Gastroesophageal sphincter (tissue), 3 donors: ENCODE measurements at regions not wholly inside any gene's neighbourhood (a gene's known extent, or its start where the extent isn't known, plus 50 kb on each side); places are given as distances from the start of the nearest gene placed in this dataset.

ENCODE experiments used
- CTCF ChIP-seq, 4 experiments: fragments of 200-600 bp in 2 of 4; fragments of 450-650 bp in 2 of 4; sonication (generic) in 1 of 4; IDR thresholded peaks; one replicate each; pipeline ENCODE4 v1.5.1; 2017 to 2019; ENCODE audit warnings: antibody characterized with exemption in 4 of 4, mild to moderate bottlenecking in 2 of 4, moderate library complexity in 2 of 4
- POLR2A ChIP-seq, 2 donors: fragments of 450-650 bp; IDR thresholded peaks; one replicate each; pipeline ENCODE4 v1.6.1; 2017; ENCODE audit warnings: antibody characterized with exemption in 2 of 2, mild to moderate bottlenecking in 2 of 2, moderate library complexity in 1 of 2

- TF ChIP-seq CTCF (IDR thresholded peaks at IDR 0.05) (no peak), POLR2A (IDR thresholded peaks at IDR 0.05) (no peak)
Measured at GRCh38 chr5:167226386-167226785, 1065.1 kb upstream of the WWC1 start.
